GM13976 (cell line): ENCODE measurements at regions not wholly inside any gene's neighbourhood (a gene's known extent, or its start where the extent isn't known, plus 50 kb on each side); places are given as distances from the start of the nearest gene placed in this dataset.

Experiments
- DNase-seq: peaks from one replicate; pipeline ENCODE4 v3.0.0; 2012; ENCODE audit warnings: low spot score
- in situ Hi-C: fragments of 300-500 bp; cut with MboI; formaldehyde crosslinking; loops from one replicate; pipeline ENCODE4 v1.12.0; 2022; ENCODE audit warnings: low sequenced_read_pairs, mixed read lengths, inconsistent platforms; ENCODE audit not compliant: unreplicated experiment
- TF ChIP-seq, protein P1 (sequence below): IDR thresholded peaks from 2 replicates; pipeline ENCODE4 v1.5.1; 2012; ENCODE audit warnings: borderline replicate concordance, mild to moderate bottlenecking; ENCODE audit not compliant: insufficient read depth; ENCODE audit errors: extremely low read depth, missing control alignments, control extremely low read depth

DNA sequence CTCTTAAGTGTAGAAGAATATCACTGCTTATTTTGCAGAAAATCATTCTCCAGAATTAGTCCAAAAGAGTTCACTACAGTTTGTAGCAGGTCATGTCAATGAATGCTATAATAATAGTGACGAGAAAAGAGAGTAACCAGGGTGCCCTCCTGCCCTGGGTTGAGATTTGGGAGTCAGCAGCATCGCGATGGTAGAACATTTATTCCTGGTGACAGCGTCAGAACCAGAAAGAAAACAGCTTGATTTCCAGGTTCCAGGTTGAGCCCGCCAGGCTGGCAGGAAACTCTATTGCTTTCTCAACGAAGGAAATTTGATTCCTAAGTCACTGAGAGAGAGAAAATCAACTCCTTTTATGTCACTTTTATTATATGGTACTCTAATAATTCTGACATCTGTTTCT, 550.3 kb downstream of the QKI start:
- in situ Hi-C loops, result loop anchor here (25.0 kb wide), 1 partner anchor 777 kb away; no protein-coding TSS in a partner anchor
- TF ChIP-seq, protein P1, sequence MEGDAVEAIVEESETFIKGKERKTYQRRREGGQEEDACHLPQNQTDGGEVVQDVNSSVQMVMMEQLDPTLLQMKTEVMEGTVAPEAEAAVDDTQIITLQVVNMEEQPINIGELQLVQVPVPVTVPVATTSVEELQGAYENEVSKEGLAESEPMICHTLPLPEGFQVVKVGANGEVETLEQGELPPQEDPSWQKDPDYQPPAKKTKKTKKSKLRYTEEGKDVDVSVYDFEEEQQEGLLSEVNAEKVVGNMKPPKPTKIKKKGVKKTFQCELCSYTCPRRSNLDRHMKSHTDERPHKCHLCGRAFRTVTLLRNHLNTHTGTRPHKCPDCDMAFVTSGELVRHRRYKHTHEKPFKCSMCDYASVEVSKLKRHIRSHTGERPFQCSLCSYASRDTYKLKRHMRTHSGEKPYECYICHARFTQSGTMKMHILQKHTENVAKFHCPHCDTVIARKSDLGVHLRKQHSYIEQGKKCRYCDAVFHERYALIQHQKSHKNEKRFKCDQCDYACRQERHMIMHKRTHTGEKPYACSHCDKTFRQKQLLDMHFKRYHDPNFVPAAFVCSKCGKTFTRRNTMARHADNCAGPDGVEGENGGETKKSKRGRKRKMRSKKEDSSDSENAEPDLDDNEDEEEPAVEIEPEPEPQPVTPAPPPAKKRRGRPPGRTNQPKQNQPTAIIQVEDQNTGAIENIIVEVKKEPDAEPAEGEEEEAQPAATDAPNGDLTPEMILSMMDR, result no peak
- DNase-seq, result no peak

DNA sequence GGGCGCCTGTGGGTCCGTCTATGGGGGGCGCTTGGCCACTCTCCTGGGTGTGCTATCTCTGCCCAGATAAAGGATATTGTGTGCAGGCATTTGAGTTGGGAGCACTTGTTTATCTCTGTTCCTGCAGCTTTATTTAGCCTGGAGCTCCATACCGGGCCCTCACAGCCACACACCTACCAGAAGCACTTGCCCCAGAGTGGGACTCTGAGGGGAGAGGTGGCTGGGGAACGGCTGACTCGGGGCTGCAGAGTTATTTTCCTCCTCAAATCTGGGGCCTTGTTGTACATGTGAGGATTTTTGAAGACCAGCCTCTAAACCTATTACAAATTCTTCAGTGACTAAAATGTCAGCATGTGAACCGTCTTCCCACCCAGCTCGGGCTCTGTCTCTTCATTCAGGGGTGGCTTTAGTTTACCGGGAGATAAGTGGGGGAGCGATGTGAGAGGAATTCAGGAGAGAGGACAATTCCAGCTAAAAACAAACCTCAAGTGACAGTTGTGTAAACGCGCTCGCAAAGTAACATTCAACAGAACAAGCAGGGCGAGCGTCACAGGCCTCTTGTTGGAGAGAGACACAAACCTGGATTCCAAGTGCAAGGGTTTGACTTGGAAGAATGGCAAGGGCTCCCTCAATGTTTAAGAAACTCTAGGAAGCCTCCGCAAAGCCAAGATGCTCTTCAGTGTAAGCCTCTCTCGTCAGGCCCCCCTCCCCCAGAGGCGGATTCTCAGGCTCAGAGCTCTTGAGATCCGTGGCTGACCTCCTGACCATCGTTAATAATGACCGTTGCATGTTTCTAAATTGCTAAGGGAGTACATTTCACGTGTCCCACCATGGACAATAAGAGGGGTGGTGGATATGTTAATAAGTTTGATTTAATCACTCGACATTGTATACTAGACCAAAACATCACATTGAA, 548.9 kb downstream of the QKI start:
- TF ChIP-seq, protein P1, result no peak
- in situ Hi-C loops, result loop anchor here (25.0 kb wide), 1 partner anchor 776 kb away; no protein-coding TSS in a partner anchor
- no peak for DNase-seq

DNA sequence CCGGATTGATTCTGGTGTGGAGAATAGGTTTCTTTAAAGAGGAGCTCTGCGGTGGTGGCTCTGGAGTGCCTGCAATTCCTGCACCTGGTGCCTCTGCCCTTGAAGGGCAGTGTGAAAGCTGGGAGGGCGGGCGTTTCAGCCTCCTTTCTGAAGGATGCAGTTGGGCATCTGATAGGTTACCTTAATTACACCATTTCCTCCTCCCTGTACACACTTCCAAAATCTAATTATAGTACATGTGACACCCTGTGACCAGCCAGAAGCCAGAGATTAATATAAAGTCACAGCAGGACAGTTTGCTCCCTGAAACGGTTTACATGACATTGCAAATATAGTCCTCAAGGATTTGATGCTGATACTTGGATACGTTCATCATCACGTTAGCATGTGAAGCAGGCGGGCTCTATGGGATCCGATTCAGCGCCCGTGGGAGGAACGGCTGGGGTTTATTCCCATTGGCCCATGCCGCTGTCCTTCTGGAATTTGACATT, 548.2 kb downstream of the QKI start:
- TF ChIP-seq, protein P1, result no peak
- no peak for DNase-seq
- in situ Hi-C loops, result loop anchor here (25.0 kb wide), 1 partner anchor 775 kb away; no protein-coding TSS in a partner anchor

DNA sequence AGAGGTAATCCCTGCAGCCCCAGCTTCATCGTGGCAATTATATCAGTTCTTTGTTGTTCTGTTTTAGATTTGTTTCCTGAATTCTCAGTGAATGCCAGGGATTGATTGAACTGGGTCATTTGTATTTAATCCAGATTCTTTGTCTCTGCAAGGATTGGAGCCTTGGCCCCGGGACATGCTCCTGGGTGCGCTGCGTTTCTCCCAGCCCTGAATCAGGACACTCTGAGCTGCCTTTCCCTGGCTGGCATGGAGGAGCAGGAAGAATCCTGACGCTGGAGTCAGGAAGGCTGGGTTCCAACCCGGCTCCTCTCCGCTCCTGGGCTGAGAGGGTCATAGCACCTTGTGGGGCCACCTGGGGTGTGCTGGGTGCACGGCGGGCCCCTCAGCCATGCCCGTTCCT, 545.6 kb downstream of the QKI start:
- TF ChIP-seq, protein P1, result no peak
- in situ Hi-C loops, result loop anchor here (25.0 kb wide), 1 partner anchor 773 kb away; no protein-coding TSS in a partner anchor
- DNase-seq, result no peak

DNA sequence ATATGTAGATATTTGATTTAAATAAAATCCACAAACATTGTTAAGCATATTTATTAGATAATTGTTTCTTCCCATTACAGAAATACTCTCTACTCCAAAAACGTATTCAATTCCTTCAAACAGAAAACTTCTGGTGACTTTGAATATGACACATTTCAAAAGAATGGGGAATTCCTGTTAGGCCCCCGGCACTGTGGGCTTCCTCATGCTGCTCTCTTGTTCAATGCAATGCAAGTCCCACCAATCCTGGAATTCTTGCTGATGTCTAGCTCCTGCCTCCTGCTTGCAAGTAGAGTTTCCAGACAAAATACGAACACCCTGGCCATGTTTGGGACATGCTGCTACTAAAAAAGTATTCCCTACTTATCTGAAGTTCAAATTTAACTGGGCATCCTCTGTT, 544.1 kb downstream of the QKI start:
- in situ Hi-C loops, result loop anchor here (10.0 to 25.0 kb wide), 3 partner anchors 234 to 771 kb away; no protein-coding TSS in a partner anchor
- TF ChIP-seq, protein P1, result no peak
- no peak for DNase-seq

DNA sequence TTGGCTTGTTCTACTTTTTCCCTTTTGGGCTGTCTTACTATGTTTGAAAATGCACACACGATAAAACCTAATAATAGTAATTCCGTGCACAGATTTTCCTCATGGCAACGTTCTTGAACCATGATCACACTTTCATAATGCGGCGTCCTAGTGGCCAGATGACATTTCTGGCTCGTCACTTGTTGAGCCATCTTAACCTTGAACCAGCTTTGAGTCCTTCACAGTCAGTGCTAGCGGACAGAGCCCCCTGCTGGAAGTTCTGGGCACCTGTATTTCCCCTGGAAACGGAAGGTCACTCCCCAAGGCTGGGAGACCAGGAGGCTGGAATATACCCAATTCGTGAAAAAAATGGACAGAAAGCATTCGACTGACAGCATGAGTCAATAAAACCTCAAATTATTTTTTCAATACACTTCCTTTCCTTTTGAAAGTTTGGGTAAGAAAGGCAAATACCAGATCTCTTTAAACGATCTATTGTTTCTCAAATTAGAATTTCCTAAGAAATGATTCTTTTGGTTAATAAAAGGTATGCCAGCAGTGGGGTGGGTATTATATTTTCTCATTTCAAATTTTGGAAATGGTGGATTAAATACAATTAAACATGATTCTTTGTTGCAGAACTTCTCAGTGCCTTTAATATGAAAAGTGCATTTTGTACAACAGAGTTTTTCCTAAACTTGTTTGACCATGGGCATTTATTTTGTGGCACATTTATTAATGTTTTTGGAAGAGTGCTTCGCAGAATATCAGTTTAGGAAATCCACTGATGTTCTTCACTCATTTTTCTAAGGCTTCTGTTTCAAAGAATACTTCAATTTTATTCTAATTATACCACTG, 542.3 kb downstream of the QKI start:
- peak; percentile 84 for DNase-seq
- in situ Hi-C loops, result loop anchor here (10.0 to 25.0 kb wide), 3 partner anchors 232 to 769 kb away; no protein-coding TSS in a partner anchor
- TF ChIP-seq, protein P1, result peak; percentile 73
